PC-9 (cell line): ENCODE measurements at regions not wholly inside any gene's neighbourhood (a gene's known extent, or its start where the extent isn't known, plus 50 kb on each side); places are given as distances from the start of the nearest gene placed in this dataset.

Source experiments
- BruUV-seq: library from RNA; stranded (reverse); fragments of 400-500 nt; replicated peaks from 2 replicates; lab custom pipeline; 2021; lab: Mats Ljungman, UMichigan
- CTCF ChIA-PET: fragments of 300-600 bp; sonication (Branson Sonifier 250); formaldehyde crosslinking; loops from one replicate; lab custom pipeline; 2022; ENCODE audit warnings: antibody characterized with exemption; lab: Charles Lee
- POLR2A ChIA-PET: fragments of 300-600 bp; sonication (Branson Sonifier 250); formaldehyde crosslinking; loops from one replicate; lab custom pipeline; 2022; ENCODE audit warnings: antibody characterized with exemption; ENCODE audit not compliant: unreplicated experiment; lab: Charles Lee
- DNase-seq, 2 experiments: peaks; one replicate each; pipeline versions ENCODE4 v3.0.0 to v3.0.0-alpha.2; 2015 to 2022; ENCODE audit warnings: mixed read lengths in 1 of 2
- H2AFZ ChIP-seq: fragments of 200-600 bp; sonication (generic); 2 replicates; pipeline ENCODE4 v1.8.1; 2017; ENCODE audit warnings: antibody characterized with exemption
- H3F3A ChIP-seq: fragments of 200-600 bp; sonication (generic); 2 replicates; pipeline ENCODE4 v1.8.1; 2017; ENCODE audit warnings: antibody characterized with exemption, mild to moderate bottlenecking, low read depth; ENCODE audit not compliant: insufficient read depth
- H3K27ac ChIP-seq: fragments of 200-600 bp; sonication (generic); 2 replicates; pipeline ENCODE4 v1.6.1; 2016; ENCODE audit warnings: mixed run types
- H3K27me3 ChIP-seq: fragments of 200-600 bp; sonication (generic); 2 replicates; pipeline ENCODE4 v1.6.1; 2016; ENCODE audit warnings: low read depth, mixed run types; ENCODE audit not compliant: insufficient read depth
- H3K36me3 ChIP-seq: fragments of 200-600 bp; sonication (generic); 2 replicates; pipeline ENCODE4 v1.6.1; 2016; ENCODE audit warnings: low read depth, mixed run types
- H3K4me1 ChIP-seq: fragments of 200-600 bp; sonication (generic); replicated peaks from 2 replicates; pipeline ENCODE4 v1.6.1; 2016; ENCODE audit warnings: mixed run types; ENCODE audit not compliant: insufficient read depth
- H3K4me2 ChIP-seq: fragments of 200-600 bp; sonication (generic); 2 replicates; pipeline ENCODE4 v1.6.1; 2017; ENCODE audit warnings: mixed run types
- H3K4me3 ChIP-seq: fragments of 200-600 bp; sonication (generic); 2 replicates; pipeline ENCODE4 v1.6.1; 2016; ENCODE audit warnings: mixed run types
- H3K79me2 ChIP-seq: fragments of 200-600 bp; sonication (generic); 2 replicates; pipeline ENCODE4 v1.6.1; 2017; ENCODE audit warnings: low read depth, mixed run types
- H3K9me2 ChIP-seq: fragments of 200-600 bp; sonication (generic); 2 replicates; pipeline ENCODE4 v1.8.1; 2017; ENCODE audit warnings: mild to moderate bottlenecking; ENCODE audit not compliant: insufficient read depth
- H3K9me3 ChIP-seq: fragments of 200-600 bp; sonication (generic); 2 replicates; pipeline ENCODE4 v1.8.1; 2016; ENCODE audit warnings: low read depth; ENCODE audit not compliant: insufficient read depth
- H4K20me1 ChIP-seq: fragments of 200-600 bp; sonication (generic); 2 replicates; pipeline ENCODE4 v1.8.1; 2017; ENCODE audit not compliant: insufficient read depth
- CTCF ChIP-seq: fragments of 200-600 bp; sonication (generic); conservative IDR thresholded peaks from 2 replicates; pipeline ENCODE4 v1.6.1; 2017; ENCODE audit warnings: mixed run types, antibody characterized with exemption, mild to moderate bottlenecking, moderate library complexity
- EZH2 ChIP-seq: fragments of 200-600 bp; sonication (generic); IDR thresholded peaks from 2 replicates; pipeline ENCODE4 v1.8.0; 2017; ENCODE audit warnings: antibody characterized with exemption, low read depth
- intact Hi-C: fragments of 100-400 bp; cut with micrococcal nuclease; formaldehyde crosslinking; loops from one replicate; pipeline ENCODE4 v1.10.0; 2022; ENCODE audit not compliant: unreplicated experiment

GRCh38 chr7:113521468-113521867 lies 397.3 kb downstream of the PPP1R3A start:
- BruUV-seq, result no TSS peak
- POLR2A ChIA-PET, result no interaction called here
- Histone ChIP-seq H3K9me2 (no peaks in the 10 kb centered on the region), H3K36me3 (no peaks in the 10 kb centered on the region), H3K4me3 (no peak overlapping the region), H3K4me2 (no peak overlapping the region), H3F3A (no peaks in the 10 kb centered on the region), H3K4me1 (no peaks in the 10 kb centered on the region), H2AFZ (no peak overlapping the region), H4K20me1 (no peaks in the 10 kb centered on the region), H3K9me3 (no peaks in the 10 kb centered on the region), H3K27ac (no peak overlapping the region), H3K27me3 (no peaks in the 10 kb centered on the region), H3K79me2 (no peaks in the 10 kb centered on the region)
- no peak for TF ChIP-seq CTCF
- no peak for TF ChIP-seq EZH2
- no peak for DNase-seq
- intact Hi-C loops, result no loop called here
- CTCF ChIA-PET, result no interaction called here

- intact Hi-C loops, result no loop called here
- Histone ChIP-seq H3K79me2 (no peaks in the 10 kb centered on the region), H3K36me3 (no peaks in the 10 kb centered on the region), H3K4me3 (no peak overlapping the region), H3K27me3 (no peaks in the 10 kb centered on the region), H3K4me2 (peak overlapping the region; percentile 23; the same call in 1 of the 2 replicates), H3K27ac (no peak overlapping the region), H3K4me1 (no peaks in the 10 kb centered on the region), H2AFZ (no peak overlapping the region), H4K20me1 (no peaks in the 10 kb centered on the region), H3F3A (no peaks in the 10 kb centered on the region), H3K9me2 (no peaks in the 10 kb centered on the region), H3K9me3 (no peaks in the 10 kb centered on the region)
- no TSS peak for BruUV-seq
- no peak for DNase-seq
- POLR2A ChIA-PET, result no interaction called here
- TF ChIP-seq EZH2, result no peak
- TF ChIP-seq CTCF, result no peak
- CTCF ChIA-PET, result no interaction called here
These were observed 399.3 kb downstream of the PPP1R3A start for GRCh38 chr7:113519472-113519871.

GRCh38 chr7:113504691-113505090 lies 386.3 kb upstream of the SMIM30 start:
- Histone ChIP-seq H3K79me2 (no peaks in the 10 kb centered on the region), H3K27me3 (no peaks in the 10 kb centered on the region), H3K9me3 (no peaks in the 10 kb centered on the region), H3F3A (no peaks in the 10 kb centered on the region), H2AFZ (no peak overlapping the region), H3K4me3 (no peak overlapping the region), H3K9me2 (no peaks in the 10 kb centered on the region; the same call in 1 of the 2 replicates), H3K36me3 (no peaks in the 10 kb centered on the region), H4K20me1 (no peaks in the 10 kb centered on the region), H3K4me2 (no peak overlapping the region), H3K4me1 (no peaks in the 10 kb centered on the region), H3K27ac (no peak overlapping the region)
- intact Hi-C loops, result no loop called here
- DNase-seq, result no peak
- BruUV-seq, result no TSS peak
- CTCF ChIA-PET, result no interaction called here
- no peak for TF ChIP-seq EZH2
- no peak for TF ChIP-seq CTCF
- POLR2A ChIA-PET, result no interaction called here
